H54 (cell line): ENCODE measurements at regions not wholly inside any gene's neighbourhood (a gene's known extent, or its start where the extent isn't known, plus 50 kb on each side); places are given as distances from the start of the nearest gene placed in this dataset.
A peak's percentile ranks its signal among the peaks of the same experiment; 100 is the strongest.

Experiments
- DNase-seq: peaks from one replicate; pipeline ENCODE4 v3.0.0; 2011; ENCODE audit warnings: low spot score, mixed read lengths; ENCODE audit not compliant: insufficient read length
- FAIRE-seq: peaks from 3 replicates; lab custom pipeline; 2011; peaks lifted over from hg19 to GRCh38; lab: Jason Lieb, UNC
- POLR2A ChIP-seq: IDR thresholded peaks from 2 replicates; pipeline ENCODE4 v1.6.1; 2011; ENCODE audit warnings: low read depth, mild to moderate bottlenecking, low read length

GRCh38 chr5:93130624-93131490 lies 450.2 kb downstream of the NR2F1-AS1 start:
- no peak for FAIRE-seq
- DNase-seq, result no peak
- TF ChIP-seq POLR2A, result no peak

GRCh38 chr5:93126634-93127033 lies 454.4 kb downstream of the NR2F1-AS1 start:
- DNase-seq, result no peak
- no peak for TF ChIP-seq POLR2A
- FAIRE-seq, result peak; percentile 11

- no peak for TF ChIP-seq POLR2A
- DNase-seq (no peak), FAIRE-seq (no peak)
Observed at GRCh38 chr5:93123127-93123526, 457.9 kb downstream of the NR2F1-AS1 start.

GRCh38 chr5:93122446-93122845 lies 458.6 kb downstream of the NR2F1-AS1 start:
- DNase-seq (no peak), FAIRE-seq (no peak)
- no peak for TF ChIP-seq POLR2A

- DNase-seq (no peak), FAIRE-seq (no peak)
- TF ChIP-seq POLR2A, result no peak
Observed at GRCh38 chr5:93120771-93121170, 460.2 kb downstream of the NR2F1-AS1 start.

- no peak for TF ChIP-seq POLR2A
- DNase-seq (no peak), FAIRE-seq (peak; percentile 48)
Observed at GRCh38 chr5:93120051-93120450, 461.0 kb downstream of the NR2F1-AS1 start.

- DNase-seq (no peak), FAIRE-seq (peak; percentile 27)
- TF ChIP-seq POLR2A, result no peak
Observed at GRCh38 chr5:93117751-93118531, 463.1 kb downstream of the NR2F1-AS1 start.

- FAIRE-seq (peak; percentile 27), DNase-seq (no peak)
Observed at GRCh38 chr5:93107805-93108520, 473.1 kb downstream of the NR2F1-AS1 start.

GRCh38 chr5:93107141-93107540 lies 473.9 kb downstream of the NR2F1-AS1 start:
- DNase-seq (no peak), FAIRE-seq (no peak)
- no peak for TF ChIP-seq POLR2A

More at GRCh38 chr5:93107805-93108520, 473.1 kb downstream of the NR2F1-AS1 start:
- no peak for TF ChIP-seq POLR2A

- DNase-seq, result no peak
- no peak for TF ChIP-seq POLR2A
- FAIRE-seq, result no peak
Observed at GRCh38 chr5:93101661-93102060, 479.4 kb downstream of the NR2F1-AS1 start.

GRCh38 chr5:93100976-93101375 lies 480.0 kb downstream of the NR2F1-AS1 start:
- no peak for FAIRE-seq
- no peak for TF ChIP-seq POLR2A
- no peak for DNase-seq

GRCh38 chr5:93100428-93100827 lies 480.6 kb downstream of the NR2F1-AS1 start:
- no peak for FAIRE-seq
- no peak for TF ChIP-seq POLR2A
- no peak for DNase-seq

- no peak for TF ChIP-seq POLR2A
- no peak for FAIRE-seq
- DNase-seq, result no peak
Observed at GRCh38 chr5:93099902-93100347, 481.1 kb downstream of the NR2F1-AS1 start.
